K562 (cell line): ENCODE measurements at regions not wholly inside any gene's neighbourhood (a gene's known extent, or its start where the extent isn't known, plus 50 kb on each side); places are given as distances from the start of the nearest gene placed in this dataset.

Source experiments
- ATAC-seq: fragments of 200-7000 bp; cut with Tn5 transposase; 3 replicates; pipeline ENCODE4 v1.9.1; 2020; ENCODE audit warnings: moderate library complexity
- BruUV-seq: library from RNA; stranded (reverse); fragments of 400-500 nt; replicated peaks from 2 replicates; lab custom pipeline; 2021; lab: Mats Ljungman, UMichigan
- CTCF ChIA-PET: fragments of 300-600 bp; formaldehyde crosslinking; extraction: SDS; loops from one replicate; lab custom pipeline; 2021; ENCODE audit warnings: low intra/inter-chr PET ratio; lab: Yijun Ruan, JAX
- POLR2A ChIA-PET: fragments of 300-600, 350-650 bp; sonication (Branson Sonifier 250); formaldehyde crosslinking; extraction: SDS; loops from one replicate; lab custom pipeline; 2021; ENCODE audit warnings: antibody characterized with exemption, inconsistent platforms; lab: Yijun Ruan, JAX
- DNase-seq, 4 experiments: peaks; one replicate each; pipeline versions ENCODE4 v3.0.0 to v3.0.0-alpha.2; 2011 to 2018; ENCODE audit warnings: low spot score in 3 of 4, mixed read lengths in 3 of 4; ENCODE audit errors: extremely low read depth in 1 of 4
- FAIRE-seq: peaks from 2 replicates; lab custom pipeline; 2011; peaks lifted over from hg19 to GRCh38; lab: Jason Lieb, UNC
- H2AFZ ChIP-seq: 2 replicates; pipeline ENCODE4 v1.6.0; 2011; ENCODE audit warnings: low read depth, low read length, control low read depth, inconsistent platforms
- H3K27ac ChIP-seq: fragments of 200-600 bp; 3 replicates; pipeline ENCODE4 v1.8.0; 2011; ENCODE audit warnings: low read depth, mild to moderate bottlenecking, control low read depth, inconsistent platforms, low read length, moderate library complexity, mixed read lengths; ENCODE audit errors: extremely low read depth
- H3K27me3 ChIP-seq, 2 experiments: fragments of 300-600 bp in 1 of 2; 2 replicates in 1 of 2; 3 replicates in 1 of 2; pipeline versions ENCODE4 v1.6.0 to v1.8.0; 2011; ENCODE audit warnings: inconsistent platforms in 2 of 2, low read length in 2 of 2, mild to moderate bottlenecking in 1 of 2, mixed read lengths in 1 of 2, moderate library complexity in 1 of 2; ENCODE audit not compliant: control insufficient read depth in 2 of 2, insufficient read depth in 2 of 2
- H3K36me3 ChIP-seq: fragments of 300-600 bp; 3 replicates; pipeline ENCODE4 v1.8.0; 2011; ENCODE audit warnings: mild to moderate bottlenecking, low read length, inconsistent platforms; ENCODE audit not compliant: control insufficient read depth, insufficient read depth
- H3K4me1 ChIP-seq, 2 experiments: fragments of 200-600 bp in 1 of 2; replicated peaks in 1 of 2; 2 replicates in 1 of 2; 3 replicates in 1 of 2; pipeline versions ENCODE4 v1.5.1 to v1.8.0; 2011; ENCODE audit warnings: inconsistent platforms in 2 of 2, low read length in 2 of 2, mild to moderate bottlenecking in 1 of 2, mixed read lengths in 1 of 2, moderate library complexity in 1 of 2; ENCODE audit not compliant: control insufficient read depth in 2 of 2, insufficient read depth in 2 of 2
- H3K4me2 ChIP-seq: 2 replicates; pipeline ENCODE4 v1.6.1; 2011; ENCODE audit warnings: low read length, control low read depth, inconsistent platforms, mixed read lengths; ENCODE audit not compliant: insufficient read depth
- H3K4me3 ChIP-seq: fragments of 200-600 bp; sonication (generic), shearing (Covaris generic); 2 replicates; pipeline ENCODE4 v1.5.1; 2016; ENCODE audit warnings: control low read depth, inconsistent platforms
- H3K79me2 ChIP-seq: fragments of 200-600 bp; 3 replicates; pipeline ENCODE4 v1.8.0; 2011; ENCODE audit warnings: low read length, inconsistent platforms; ENCODE audit not compliant: control insufficient read depth, insufficient read depth
- H3K9ac ChIP-seq, 2 experiments: 2 replicates each; pipeline versions ENCODE4 v1.6.0 to v1.6.1; 2011; ENCODE audit warnings: low read depth in 2 of 2, low read length in 2 of 2, control low read depth in 1 of 2, inconsistent platforms in 1 of 2, mild to moderate bottlenecking in 1 of 2, mixed read lengths in 1 of 2; ENCODE audit not compliant: insufficient read depth in 1 of 2
- H3K9me1 ChIP-seq: one replicate; pipeline ENCODE4 v1.6.0; 2011; ENCODE audit warnings: inconsistent platforms, mild to moderate bottlenecking, low read length, moderate library complexity; ENCODE audit not compliant: control insufficient read depth, insufficient read depth
- H3K9me3 ChIP-seq: replicated peaks from 2 replicates; pipeline ENCODE4 v1.5.1; 2011; ENCODE audit warnings: low read depth, low read length, inconsistent platforms; ENCODE audit not compliant: control insufficient read depth, insufficient read depth
- H4K20me1 ChIP-seq: replicated peaks from 2 replicates; pipeline ENCODE4 v1.6.1; 2011; ENCODE audit warnings: low read length, inconsistent platforms, mixed read lengths; ENCODE audit not compliant: control insufficient read depth, insufficient read depth
- ARHGAP35 ChIP-seq: fragments of 450-650 bp; IDR thresholded peaks from 2 replicates; pipeline ENCODE4 v1.6.1; 2018; ENCODE audit not compliant: partially characterized antibody
- DLX4 ChIP-seq: fragments of 250-450 bp; sonication (Bioruptor Pico); IDR thresholded peaks from 2 replicates; pipeline ENCODE4 v1.6.1; 2021; ENCODE audit warnings: mild to moderate bottlenecking
- MAX ChIP-seq: sonication (generic); formaldehyde crosslinking; IDR thresholded peaks from 2 replicates; pipeline ENCODE4 v1.9.0; 2022; ENCODE audit warnings: mild to moderate bottlenecking, missing genetic modification reagents
- MXI1 ChIP-seq: IDR thresholded peaks from 2 replicates; pipeline ENCODE4 v1.6.1; 2011; ENCODE audit warnings: low read depth, mild to moderate bottlenecking, improper control_type of control experiment, low read length
- NUFIP1 ChIP-seq: fragments of 450-650 bp; IDR thresholded peaks from 2 replicates; pipeline ENCODE4 v1.6.1; 2018; ENCODE audit not compliant: partially characterized antibody
- POLR2A ChIP-seq: fragments of 450-650 bp; conservative IDR thresholded peaks from 2 replicates; pipeline ENCODE4 v1.6.1; 2016
- POLR2H ChIP-seq: IDR thresholded peaks from 2 replicates; pipeline ENCODE4 v1.6.1; 2016; ENCODE audit warnings: missing genetic modification characterization, low read depth, mild to moderate bottlenecking, control low read depth, missing compliant biosample characterization, moderate library complexity
- POLR3A ChIP-seq: IDR thresholded peaks from 2 replicates; pipeline ENCODE4 v1.6.1; 2011; ENCODE audit warnings: borderline replicate concordance, mild to moderate bottlenecking, moderate library complexity; ENCODE audit not compliant: insufficient read length, insufficient read depth; ENCODE audit errors: extremely low read depth
- POU5F1 ChIP-seq: fragments of 150-350 bp; IDR thresholded peaks from 2 replicates; pipeline ENCODE4 v1.6.1; 2014; ENCODE audit warnings: borderline replicate concordance, low read length, low read depth, mild to moderate bottlenecking; ENCODE audit not compliant: partially characterized antibody
- RNF2 ChIP-seq: sonication (generic); IDR thresholded peaks from 2 replicates; pipeline ENCODE4 v1.6.1; 2016
- SMARCA5 ChIP-seq: fragments of 450-650 bp; IDR thresholded peaks from 2 replicates; pipeline ENCODE4 v1.6.1; 2016
- TAL1 ChIP-seq: fragments of 450-650 bp; IDR thresholded peaks from 2 replicates; pipeline ENCODE4 v1.6.1; 2016; ENCODE audit warnings: mild to moderate bottlenecking
- TGIF2 ChIP-seq: sonication (generic); formaldehyde crosslinking; IDR thresholded peaks from 2 replicates; pipeline ENCODE4 v1.8.1; 2022; ENCODE audit warnings: mild to moderate bottlenecking, missing genetic modification reagents, moderate library complexity
- ZNF175 ChIP-seq: fragments of 200-800 bp; sonication (Bioruptor generic); IDR thresholded peaks from 2 replicates; pipeline ENCODE4 v1.6.1; 2016; ENCODE audit warnings: low read depth, mild to moderate bottlenecking, missing genetic modification characterization, missing compliant biosample characterization
- ZNF24 ChIP-seq: fragments of 450-650 bp; IDR thresholded peaks from 2 replicates; pipeline ENCODE4 v1.6.1; 2016
- ZNF551 ChIP-seq: fragments of 250-450 bp; sonication (Bioruptor Pico); IDR thresholded peaks from 2 replicates; pipeline ENCODE4 v1.5.0; 2021; ENCODE audit warnings: mild to moderate bottlenecking, moderate library complexity
- ZNF589 ChIP-seq: fragments of 200-800 bp; sonication (Bioruptor generic); IDR thresholded peaks from 2 replicates; pipeline ENCODE4 v1.6.1; 2016; ENCODE audit warnings: low read depth, missing genetic modification characterization, missing compliant biosample characterization
- ZNF830 ChIP-seq: fragments of 250-450 bp; sonication (Bioruptor Pico); IDR thresholded peaks from 2 replicates; pipeline ENCODE4 v1.5.0; 2021; ENCODE audit warnings: mild to moderate bottlenecking
- WGBS: fragments of 100-300 bp; shearing (Covaris generic); methylation state at CpG from one replicate; pipeline ENCODE4 v1.1.6; 2016; ENCODE audit warnings: low coverage, mixed read lengths; ENCODE audit not compliant: insufficient coverage; ENCODE audit errors: missing lambda C conversion rate; 5-methylcytosine and 5-hydroxymethylcytosine counted together
- in situ Hi-C: fragments of 300-500 bp; cut with MboI; formaldehyde crosslinking; loops from 4 replicates; pipeline ENCODE4 v1.15.0; 2018; ENCODE audit warnings: inconsistent platforms, mixed read lengths
- intact Hi-C: fragments of 100-400 bp; cut with micrococcal nuclease; formaldehyde crosslinking; loops from 2 replicates; pipeline ENCODE4 v1.14.2; 2022
- TF ChIP-seq, protein P1 (sequence below): sonication (generic); formaldehyde crosslinking; IDR thresholded peaks from 2 replicates; pipeline ENCODE4 v1.8.0; 2023; ENCODE audit warnings: missing genetic modification reagents, mild to moderate bottlenecking, borderline replicate concordance

DNA sequence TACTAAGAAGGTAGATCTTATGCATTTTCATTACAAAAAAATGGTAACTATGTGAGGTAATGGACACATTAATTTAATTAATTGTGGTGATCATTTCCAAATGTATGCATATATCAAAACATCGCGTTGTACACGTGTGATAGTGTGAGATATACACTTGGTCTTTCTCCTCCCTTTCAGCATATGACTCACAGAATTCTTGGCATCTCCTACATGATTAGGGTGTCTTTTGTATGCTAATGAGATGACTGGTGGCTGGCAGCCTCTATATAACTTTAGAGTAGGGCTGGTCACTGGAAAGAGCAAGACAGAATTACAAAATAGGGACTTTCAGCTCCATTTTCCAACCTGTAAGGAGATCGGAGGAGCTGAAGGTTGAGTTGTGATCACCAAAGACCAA lies 1167.6 kb downstream of the CDH12 start (continued):
- no peak for TF ChIP-seq POU5F1
- TF ChIP-seq TGIF2 = no peak
- TF ChIP-seq POLR2H (tag) = no peak

DNA sequence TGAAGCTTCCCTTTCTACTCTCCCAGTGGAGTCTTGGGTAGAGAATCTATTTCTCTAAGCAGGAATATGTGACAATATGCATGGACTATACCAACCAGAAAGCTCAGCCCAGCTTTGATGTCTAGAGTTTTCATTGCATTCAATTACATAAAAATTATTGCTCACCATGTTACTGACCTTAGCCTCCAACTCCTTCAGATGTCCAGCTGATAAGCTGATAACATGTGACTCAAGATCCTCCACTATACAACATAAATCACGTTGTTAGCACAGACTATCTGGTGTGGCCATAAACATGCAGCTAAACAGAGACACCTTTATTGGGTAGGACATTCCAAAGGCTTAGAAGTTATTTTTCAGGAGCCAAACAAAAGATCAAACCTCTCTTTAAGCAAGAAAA lies 1168.2 kb downstream of the CDH12 start:
- in situ Hi-C loops (no loop called here), intact Hi-C loops (no loop called here)
- H3K9me1 ChIP-seq = no peaks in the 10 kb centered on the region
- H3K4me2 ChIP-seq = no peak overlapping the region
- ChIA-PET POLR2A (no interaction called here), CTCF (no interaction called here)
- H3K9ac ChIP-seq = no peak overlapping the region
- no peak overlapping the region for H2AFZ ChIP-seq
- no peaks in the 10 kb centered on the region for H3K9me3 ChIP-seq
- no peak overlapping the region for H3K27ac ChIP-seq
- ATAC-seq = no peak
- no peaks in the 10 kb centered on the region for H4K20me1 ChIP-seq
- FAIRE-seq = no peak
- H3K27me3 ChIP-seq = no peaks in the 10 kb centered on the region
- H3K79me2 ChIP-seq = no peaks in the 10 kb centered on the region
- H3K36me3 ChIP-seq = no peaks in the 10 kb centered on the region
- H3K4me1 ChIP-seq = no peaks in the 10 kb centered on the region
- DNase-seq = no peak
- no TSS peak for BruUV-seq
- 0% methylated on average over 1 of the region's 1 CpG for WGBS
- H3K4me3 ChIP-seq = no peak overlapping the region
- TF ChIP-seq ZNF830 (CRISPR knock-in tag) (no peak), MAX (CRISPR knock-in tag) (no peak), ZNF589 (no peak), NUFIP1 (no peak), ZNF175 (CRISPR knock-in tag) (no peak), RNF2 (no peak), SMARCA5 (no peak), DLX4 (no peak), TAL1 (no peak), ZNF551 (no peak), POLR3A (no peak), ZNF24 (no peak), MXI1 (no peak), POLR2A (no peak), ARHGAP35 (no peak)
- TF ChIP-seq, protein P1, sequence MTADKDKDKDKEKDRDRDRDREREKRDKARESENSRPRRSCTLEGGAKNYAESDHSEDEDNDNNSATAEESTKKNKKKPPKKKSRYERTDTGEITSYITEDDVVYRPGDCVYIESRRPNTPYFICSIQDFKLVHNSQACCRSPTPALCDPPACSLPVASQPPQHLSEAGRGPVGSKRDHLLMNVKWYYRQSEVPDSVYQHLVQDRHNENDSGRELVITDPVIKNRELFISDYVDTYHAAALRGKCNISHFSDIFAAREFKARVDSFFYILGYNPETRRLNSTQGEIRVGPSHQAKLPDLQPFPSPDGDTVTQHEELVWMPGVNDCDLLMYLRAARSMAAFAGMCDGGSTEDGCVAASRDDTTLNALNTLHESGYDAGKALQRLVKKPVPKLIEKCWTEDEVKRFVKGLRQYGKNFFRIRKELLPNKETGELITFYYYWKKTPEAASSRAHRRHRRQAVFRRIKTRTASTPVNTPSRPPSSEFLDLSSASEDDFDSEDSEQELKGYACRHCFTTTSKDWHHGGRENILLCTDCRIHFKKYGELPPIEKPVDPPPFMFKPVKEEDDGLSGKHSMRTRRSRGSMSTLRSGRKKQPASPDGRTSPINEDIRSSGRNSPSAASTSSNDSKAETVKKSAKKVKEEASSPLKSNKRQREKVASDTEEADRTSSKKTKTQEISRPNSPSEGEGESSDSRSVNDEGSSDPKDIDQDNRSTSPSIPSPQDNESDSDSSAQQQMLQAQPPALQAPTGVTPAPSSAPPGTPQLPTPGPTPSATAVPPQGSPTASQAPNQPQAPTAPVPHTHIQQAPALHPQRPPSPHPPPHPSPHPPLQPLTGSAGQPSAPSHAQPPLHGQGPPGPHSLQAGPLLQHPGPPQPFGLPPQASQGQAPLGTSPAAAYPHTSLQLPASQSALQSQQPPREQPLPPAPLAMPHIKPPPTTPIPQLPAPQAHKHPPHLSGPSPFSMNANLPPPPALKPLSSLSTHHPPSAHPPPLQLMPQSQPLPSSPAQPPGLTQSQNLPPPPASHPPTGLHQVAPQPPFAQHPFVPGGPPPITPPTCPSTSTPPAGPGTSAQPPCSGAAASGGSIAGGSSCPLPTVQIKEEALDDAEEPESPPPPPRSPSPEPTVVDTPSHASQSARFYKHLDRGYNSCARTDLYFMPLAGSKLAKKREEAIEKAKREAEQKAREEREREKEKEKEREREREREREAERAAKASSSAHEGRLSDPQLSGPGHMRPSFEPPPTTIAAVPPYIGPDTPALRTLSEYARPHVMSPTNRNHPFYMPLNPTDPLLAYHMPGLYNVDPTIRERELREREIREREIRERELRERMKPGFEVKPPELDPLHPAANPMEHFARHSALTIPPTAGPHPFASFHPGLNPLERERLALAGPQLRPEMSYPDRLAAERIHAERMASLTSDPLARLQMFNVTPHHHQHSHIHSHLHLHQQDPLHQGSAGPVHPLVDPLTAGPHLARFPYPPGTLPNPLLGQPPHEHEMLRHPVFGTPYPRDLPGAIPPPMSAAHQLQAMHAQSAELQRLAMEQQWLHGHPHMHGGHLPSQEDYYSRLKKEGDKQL (CRISPR knock-in tag) = no peak
